ENCODE measurements at regions not wholly inside any gene's neighbourhood (a gene's known extent, or its start where the extent isn't known, plus 50 kb on each side); places are given as distances from the start of the nearest gene placed in this dataset.

DNA sequence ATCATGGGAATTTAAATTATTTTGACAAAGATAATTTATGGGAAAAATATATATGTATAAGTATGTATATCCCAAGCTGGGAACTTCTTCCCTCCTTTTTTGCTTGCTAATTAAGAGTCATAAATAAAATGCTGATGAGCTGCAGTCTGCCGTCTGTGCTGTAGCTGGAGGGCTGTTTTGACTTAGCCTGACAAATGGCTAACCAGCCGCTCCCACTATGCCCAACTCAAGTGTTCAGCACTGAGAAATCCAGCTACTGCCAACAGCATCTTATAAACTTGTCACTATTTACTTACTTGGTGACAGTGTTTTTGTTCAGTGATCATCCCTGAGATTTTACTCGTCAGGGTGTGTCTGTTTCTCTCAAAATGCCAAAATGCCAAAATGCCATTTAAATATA is 171.2 kb upstream of the PGRMC2 start:
- TF ChIP-seq, protein P1, sequence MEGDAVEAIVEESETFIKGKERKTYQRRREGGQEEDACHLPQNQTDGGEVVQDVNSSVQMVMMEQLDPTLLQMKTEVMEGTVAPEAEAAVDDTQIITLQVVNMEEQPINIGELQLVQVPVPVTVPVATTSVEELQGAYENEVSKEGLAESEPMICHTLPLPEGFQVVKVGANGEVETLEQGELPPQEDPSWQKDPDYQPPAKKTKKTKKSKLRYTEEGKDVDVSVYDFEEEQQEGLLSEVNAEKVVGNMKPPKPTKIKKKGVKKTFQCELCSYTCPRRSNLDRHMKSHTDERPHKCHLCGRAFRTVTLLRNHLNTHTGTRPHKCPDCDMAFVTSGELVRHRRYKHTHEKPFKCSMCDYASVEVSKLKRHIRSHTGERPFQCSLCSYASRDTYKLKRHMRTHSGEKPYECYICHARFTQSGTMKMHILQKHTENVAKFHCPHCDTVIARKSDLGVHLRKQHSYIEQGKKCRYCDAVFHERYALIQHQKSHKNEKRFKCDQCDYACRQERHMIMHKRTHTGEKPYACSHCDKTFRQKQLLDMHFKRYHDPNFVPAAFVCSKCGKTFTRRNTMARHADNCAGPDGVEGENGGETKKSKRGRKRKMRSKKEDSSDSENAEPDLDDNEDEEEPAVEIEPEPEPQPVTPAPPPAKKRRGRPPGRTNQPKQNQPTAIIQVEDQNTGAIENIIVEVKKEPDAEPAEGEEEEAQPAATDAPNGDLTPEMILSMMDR (IDR thresholded peaks at IDR 0.05): no peak
- no peak for ATAC-seq (ENCODE audit: low FRiP score)
- no peak for DNase-seq (ENCODE audit: low spot score)

DNA sequence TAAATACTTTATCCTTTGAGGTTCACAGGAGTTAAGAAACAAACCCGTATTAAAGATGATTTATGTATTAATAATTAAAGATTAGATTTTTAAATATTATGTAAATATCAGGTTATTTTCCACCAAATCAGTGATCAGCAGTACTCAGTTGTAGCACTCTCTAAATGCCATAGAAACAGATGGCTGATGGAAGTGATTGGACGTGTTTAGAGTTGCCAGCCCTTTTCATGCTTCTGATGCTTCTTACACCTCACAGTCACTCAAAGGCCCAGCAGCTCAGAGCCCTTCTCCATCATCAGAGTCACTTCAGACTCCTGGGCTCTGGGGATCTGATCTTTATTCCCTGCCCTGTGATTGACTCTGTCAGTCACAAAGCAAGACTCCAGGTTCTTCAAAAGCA is 170.1 kb upstream of the PGRMC2 start:
- DNase-seq (ENCODE audit: low spot score) (no peak), ATAC-seq (ENCODE audit: low FRiP score) (no peak)
- TF ChIP-seq, protein P1 (IDR thresholded peaks at IDR 0.05): no peak

DNA sequence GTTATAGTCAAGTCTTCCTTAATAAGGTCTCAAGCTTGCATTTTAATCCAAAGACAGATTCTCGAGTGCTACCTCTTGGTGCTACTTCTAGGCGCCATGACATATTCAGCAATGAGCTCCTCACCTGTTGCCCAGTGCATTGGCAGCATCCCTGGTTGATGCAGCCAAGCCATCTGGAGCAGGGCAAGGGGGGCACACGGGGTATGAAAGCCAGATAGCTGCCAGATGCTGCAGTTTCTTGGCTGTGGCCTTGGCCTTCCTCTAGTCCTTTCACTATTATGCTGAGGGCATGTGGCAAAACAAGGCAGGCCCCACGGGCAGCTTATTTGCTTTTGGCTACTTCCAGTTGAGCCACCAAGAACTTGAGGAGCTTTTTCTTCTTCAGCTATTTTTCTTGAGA is 168.6 kb upstream of the PGRMC2 start:
- TF ChIP-seq, protein P1 (IDR thresholded peaks at IDR 0.05): no peak
- DNase-seq (ENCODE audit: low spot score): no peak
- ATAC-seq (ENCODE audit: low FRiP score): no peak

DNA sequence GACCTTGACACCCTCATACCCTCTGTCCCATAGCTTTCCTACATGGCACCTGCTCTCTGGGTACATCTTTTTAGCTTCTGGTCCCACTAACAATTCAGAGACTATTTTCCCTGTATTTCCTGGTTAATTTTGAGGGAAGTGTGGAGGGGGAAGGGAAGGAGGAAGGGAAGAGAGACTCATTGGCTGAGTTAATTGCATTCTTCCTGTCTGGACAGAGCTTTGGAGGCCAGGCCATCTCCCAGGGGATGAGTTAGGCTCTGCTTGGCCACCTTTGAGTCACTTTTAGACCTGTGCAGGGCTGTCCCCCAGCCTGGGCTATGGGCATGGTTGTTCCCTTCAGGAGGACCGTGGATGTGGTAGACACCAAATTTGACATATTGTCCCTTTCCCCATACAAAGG is 167.9 kb upstream of the PGRMC2 start:
- TF ChIP-seq, protein P1 (IDR thresholded peaks at IDR 0.05): no peak
- ATAC-seq (ENCODE audit: low FRiP score): no peak
- DNase-seq (ENCODE audit: low spot score): no peak

DNA sequence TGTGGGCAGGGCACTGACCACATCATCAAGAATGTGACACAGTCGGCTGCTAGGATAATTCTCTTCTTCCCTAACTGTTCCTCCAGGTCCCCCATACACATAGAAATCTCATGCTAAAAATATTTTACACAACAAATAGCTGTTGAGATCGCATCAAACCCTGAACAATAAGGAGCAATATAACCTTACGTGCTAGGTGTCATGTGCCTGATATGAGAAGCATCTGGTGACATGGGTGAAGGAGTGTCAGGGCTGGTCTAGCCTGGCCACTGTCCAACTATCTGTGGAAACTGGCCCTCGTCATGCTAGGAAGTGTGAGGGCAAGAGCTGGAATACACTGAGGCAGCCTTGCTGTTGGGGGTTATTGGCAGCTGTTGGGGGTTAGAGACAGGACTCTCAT is 167.3 kb upstream of the PGRMC2 start:
- DNase-seq (ENCODE audit: low spot score): no peak
- no peak for ATAC-seq (ENCODE audit: low FRiP score)
- TF ChIP-seq, protein P1 (IDR thresholded peaks at IDR 0.05): no peak

DNA sequence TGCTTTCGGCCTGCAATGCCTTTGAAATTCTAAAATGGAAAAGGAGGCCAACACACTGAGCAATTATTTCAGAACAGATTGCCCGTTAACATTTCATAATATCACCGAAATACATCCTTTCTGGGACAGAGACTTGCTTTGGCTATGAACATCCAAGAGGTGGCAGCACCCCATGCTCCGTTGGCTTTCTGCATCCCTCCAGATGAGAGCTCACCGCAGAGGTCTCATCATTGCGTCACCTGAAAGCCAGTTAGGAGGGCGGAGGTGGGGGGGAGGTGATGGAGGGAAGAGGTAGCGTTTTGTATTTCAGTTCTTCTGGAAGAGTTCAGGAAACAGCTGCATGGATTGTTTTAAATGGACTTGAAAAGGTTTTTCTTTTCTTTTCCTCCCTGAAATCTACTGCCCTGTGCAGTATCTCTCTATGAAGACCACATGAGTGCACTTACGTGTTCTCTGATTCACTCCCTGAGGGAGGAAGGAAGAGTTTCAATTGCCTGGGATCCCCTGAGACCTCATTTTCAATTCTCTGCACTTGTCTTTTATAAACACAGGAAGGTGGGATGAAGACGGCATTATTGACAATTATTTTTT is 166.8 kb upstream of the PGRMC2 start:
- ATAC-seq (ENCODE audit: low FRiP score): peak; percentile 97
- peak; percentile 50 for DNase-seq (ENCODE audit: low spot score)
- TF ChIP-seq, protein P1 (IDR thresholded peaks at IDR 0.05): peak in 1 of 3 donors; percentile 46

DNA sequence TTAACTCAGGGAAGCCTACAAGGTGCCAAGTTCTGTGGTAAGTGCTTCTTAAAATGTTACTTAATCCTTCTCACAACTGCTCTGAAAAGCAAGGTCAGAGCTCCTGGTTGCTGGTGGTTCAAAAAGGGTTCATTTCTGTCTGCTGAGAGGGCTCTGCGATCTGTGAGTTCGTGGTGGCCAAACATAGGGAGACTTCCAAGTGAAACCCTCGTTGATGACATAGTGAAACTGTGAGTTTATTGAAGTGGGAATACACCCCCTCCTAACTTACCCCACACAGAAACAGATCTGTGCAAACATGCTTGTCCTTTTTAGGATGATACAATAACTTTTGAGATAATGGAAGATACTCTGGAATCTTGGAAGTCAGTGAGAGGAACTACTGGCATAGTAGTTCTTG is 164.8 kb upstream of the PGRMC2 start:
- DNase-seq (ENCODE audit: low spot score): no peak
- ATAC-seq (ENCODE audit: low FRiP score): no peak
- TF ChIP-seq, protein P1 (IDR thresholded peaks at IDR 0.05): no peak

Measured in omental fat pad (tissue), 3 donors.